ENCODE measurements at regions not wholly inside any gene's neighbourhood (a gene's known extent, or its start where the extent isn't known, plus 50 kb on each side); places are given as distances from the start of the nearest gene placed in this dataset.

GRCh38 chr1:5053744-5054143 lies 399.3 kb downstream of the AJAP1 start:
- TF ChIP-seq CTCF (IDR thresholded peaks at IDR 0.05 in 4 of 5, conservative IDR thresholded peaks at IDR 0.05 in 1 of 5) (no peak), POLR2A (IDR thresholded peaks at IDR 0.05) (no peak)

All from gastrocnemius medialis (tissue), 4 donors.